GM12878 (cell line): ENCODE measurements at regions not wholly inside any gene's neighbourhood (a gene's known extent, or its start where the extent isn't known, plus 50 kb on each side); places are given as distances from the start of the nearest gene placed in this dataset.

Experiments used
- ATAC-seq: fragments of 200-7000 bp; cut with Tn5 transposase; 3 replicates; pipeline ENCODE4 v1.9.1; 2020; ENCODE audit warnings: mild to moderate bottlenecking, moderate library complexity
- BruUV-seq: library from RNA; stranded (reverse); fragments of 400-500 nt; replicated peaks from 2 replicates; lab custom pipeline; 2021; lab: Mats Ljungman, UMichigan
- CTCF ChIA-PET: fragments of 300-600 bp; sonication (Branson Sonifier 250); formaldehyde crosslinking; extraction: SDS; loops from one replicate; lab custom pipeline; 2021; ENCODE audit warnings: inconsistent platforms; lab: Yijun Ruan, JAX
- POLR2A ChIA-PET: fragments of 350-600 bp; formaldehyde crosslinking; extraction: SDS; loops from one replicate; lab custom pipeline; 2021; ENCODE audit warnings: inconsistent platforms; lab: Charles Lee
- RAD21 ChIA-PET: fragments of 300-600 bp; sonication (Branson Sonifier 250); formaldehyde crosslinking; loops from one replicate; lab custom pipeline; 2023; ENCODE audit warnings: antibody characterized with exemption; ENCODE audit not compliant: unreplicated experiment; lab: Charles Lee
- SMC1A ChIA-PET: fragments of 300-600 bp; sonication (Branson Sonifier 250); formaldehyde crosslinking; loops from one replicate; lab custom pipeline; 2023; ENCODE audit not compliant: unreplicated experiment, uncharacterized antibody; lab: Charles Lee
- DNase-seq: peaks from one replicate; pipeline ENCODE4 v3.0.0-alpha.2; 2011; ENCODE audit warnings: low read depth, low spot score
- FAIRE-seq: peaks from 3 replicates; lab custom pipeline; 2011; peaks lifted over from hg19 to GRCh38; lab: Jason Lieb, UNC
- H2AFZ ChIP-seq: 2 replicates; pipeline ENCODE4 v1.6.0; 2011; ENCODE audit warnings: low read depth, low read length, control low read depth; ENCODE audit not compliant: control insufficient read depth
- H3K27ac ChIP-seq: 2 replicates; pipeline ENCODE4 v1.5.1; 2011; ENCODE audit warnings: control low read depth; ENCODE audit not compliant: control insufficient read depth, insufficient read depth
- H3K27me3 ChIP-seq, 2 experiments: replicated peaks in 1 of 2; 2 replicates each; pipeline versions ENCODE4 v1.6.0 to v1.6.1; 2011; ENCODE audit warnings: low read length in 1 of 2; ENCODE audit not compliant: control insufficient read depth in 2 of 2, insufficient read depth in 2 of 2
- H3K36me3 ChIP-seq, 2 experiments: 2 replicates each; pipeline ENCODE4 v1.5.1; 2011; ENCODE audit warnings: low read length in 1 of 2; ENCODE audit not compliant: control insufficient read depth in 2 of 2, insufficient read depth in 2 of 2
- H3K4me1 ChIP-seq: 2 replicates; pipeline ENCODE4 v1.6.1; 2011; ENCODE audit warnings: mild to moderate bottlenecking, low read length, moderate library complexity, mixed read lengths; ENCODE audit not compliant: control insufficient read depth, insufficient read depth
- H3K4me2 ChIP-seq: 2 replicates; pipeline ENCODE4 v1.6.0; 2011; ENCODE audit warnings: control low read depth; ENCODE audit not compliant: control insufficient read depth, insufficient read depth
- H3K4me3 ChIP-seq: fragments of 200-600 bp; sonication (generic); 2 replicates; pipeline ENCODE4 v1.5.1; 2016
- H3K79me2 ChIP-seq: 2 replicates; pipeline ENCODE4 v1.6.0; 2011; ENCODE audit warnings: low read length; ENCODE audit not compliant: control insufficient read depth, insufficient read depth
- H3K9ac ChIP-seq: 2 replicates; pipeline ENCODE4 v1.8.0; 2011; ENCODE audit warnings: low read length, control low read depth, mixed read lengths; ENCODE audit not compliant: control insufficient read depth, insufficient read depth
- H3K9me3 ChIP-seq: replicated peaks from 3 replicates; pipeline ENCODE4 v1.5.1; 2011; ENCODE audit warnings: mild to moderate bottlenecking, low read length; ENCODE audit not compliant: control insufficient read depth, insufficient read depth
- H4K20me1 ChIP-seq: 2 replicates; pipeline ENCODE4 v1.6.0; 2011; ENCODE audit not compliant: control insufficient read depth, insufficient read depth
- CTCF ChIP-seq, 3 experiments: IDR thresholded peaks in 2 of 3; conservative IDR thresholded peaks in 1 of 3; 2 replicates each; pipeline ENCODE4 v1.5.1; 2011; ENCODE audit warnings: low read depth in 3 of 3, low read length in 3 of 3, mild to moderate bottlenecking in 3 of 3, control low read depth in 2 of 3, moderate library complexity in 2 of 3, inconsistent platforms in 1 of 3, mixed read lengths in 1 of 3; ENCODE audit not compliant: control insufficient read depth in 2 of 3, insufficient read depth in 1 of 3; ENCODE audit errors: extremely low read depth in 1 of 3
- E2F4 ChIP-seq: IDR thresholded peaks from 2 replicates; pipeline ENCODE4 v1.6.1; 2012; ENCODE audit warnings: low read depth, low read length, improper control_type of control experiment
- FOXK2 ChIP-seq: fragments of 450-650 bp; IDR thresholded peaks from 2 replicates; pipeline ENCODE4 v1.6.1; 2017; ENCODE audit warnings: mild to moderate bottlenecking, moderate library complexity
- MTA2 ChIP-seq: fragments of 450-650 bp; IDR thresholded peaks from 2 replicates; pipeline ENCODE4 v1.6.1; 2016; ENCODE audit warnings: low read depth, mild to moderate bottlenecking, moderate library complexity
- PAX8 ChIP-seq: fragments of 450-650 bp; IDR thresholded peaks from 2 replicates; pipeline ENCODE4 v1.6.1; 2017; ENCODE audit warnings: mild to moderate bottlenecking, moderate library complexity
- PML ChIP-seq: IDR thresholded peaks from 2 replicates; pipeline ENCODE4 v1.6.1; 2012; ENCODE audit warnings: low read length, inconsistent platforms
- RUNX3 ChIP-seq: IDR thresholded peaks from 2 replicates; pipeline ENCODE4 v1.6.1; 2012; ENCODE audit warnings: low read length, inconsistent platforms
- TCF12 ChIP-seq: IDR thresholded peaks from 2 replicates; pipeline ENCODE4 v1.6.1; 2011; ENCODE audit warnings: low read depth, mild to moderate bottlenecking, low read length
- ZBTB40 ChIP-seq: fragments of 450-650 bp; IDR thresholded peaks from 2 replicates; pipeline ENCODE4 v1.6.1; 2016; ENCODE audit warnings: mild to moderate bottlenecking, moderate library complexity, borderline replicate concordance
- ZNF384 ChIP-seq: IDR thresholded peaks from 2 replicates; pipeline ENCODE4 v1.6.1; 2012; ENCODE audit warnings: low read depth, mild to moderate bottlenecking, low read length, improper control_type of control experiment, borderline replicate concordance
- ZNF592 ChIP-seq: fragments of 450-650 bp; IDR thresholded peaks from 2 replicates; pipeline ENCODE4 v1.6.1; 2017; ENCODE audit warnings: mild to moderate bottlenecking, moderate library complexity
- WGBS: methylation state at CpG from one replicate; pipeline ENCODE4 v1.1.6; 2016; ENCODE audit warnings: low lambda C conversion rate; ENCODE audit not compliant: insufficient replicate concordance, insufficient coverage; ENCODE audit errors: missing lambda C conversion rate; 5-methylcytosine and 5-hydroxymethylcytosine counted together
- in situ Hi-C: fragments of 300-500 bp; cut with MboI; formaldehyde crosslinking; loops from 9 replicates; pipeline ENCODE4 v1.14.3; 2018; ENCODE audit warnings: mixed read lengths
- intact Hi-C: fragments of 100-400 bp; cut with micrococcal nuclease; formaldehyde crosslinking; loops from one replicate; pipeline ENCODE4 v1.14.2; 2022; ENCODE audit not compliant: unreplicated experiment

- TF ChIP-seq E2F4: no peak
These were observed 407.9 kb downstream of the CPS1 start (continued) for GRCh38 chr2:210964141-210964764.

GRCh38 chr2:210965472-210965871 lies 409.1 kb downstream of the CPS1 start:
- RAD21 ChIA-PET: no interaction called here
- no peak for DNase-seq
- no peak overlapping the region for H2AFZ ChIP-seq
- no peaks in the 10 kb centered on the region for H4K20me1 ChIP-seq
- H3K4me2 ChIP-seq: no peak overlapping the region
- H3K9ac ChIP-seq: no peak overlapping the region
- no peak overlapping the region for H3K4me3 ChIP-seq
- no peaks in the 10 kb centered on the region for H3K27me3 ChIP-seq
- SMC1A ChIA-PET: no interaction called here
- POLR2A ChIA-PET: no interaction called here
- no TSS peak for BruUV-seq
- ATAC-seq: no peak
- CTCF ChIA-PET: no interaction called here
- FAIRE-seq: no peak
- no peak overlapping the region for H3K27ac ChIP-seq
- H3K4me1 ChIP-seq: no peaks in the 10 kb centered on the region
- 9% methylated on average over 3 of the region's 3 CpGs for WGBS
- in situ Hi-C loops (no loop called here), intact Hi-C loops (no loop called here)
- no peaks in the 10 kb centered on the region for H3K36me3 ChIP-seq
- TF ChIP-seq ZBTB40 (no peak), RUNX3 (no peak), PML (no peak), MTA2 (no peak), TCF12 (no peak), ZNF592 (no peak), FOXK2 (no peak), CTCF (IDR thresholded peaks at IDR 0.05 in 2 of 3, conservative IDR thresholded peaks at IDR 0.05 in 1 of 3; ENCODE audit: control insufficient read depth in 2 of 3, extremely low read depth in 1 of 3, insufficient read depth in 1 of 3, low read depth in 3 of 3, low read length in 3 of 3) (no peak), ZNF384 (no peak), PAX8 (no peak)
- H3K9me3 ChIP-seq: no peaks in the 10 kb centered on the region
- H3K79me2 ChIP-seq: no peaks in the 10 kb centered on the region
